HPDE6-E6E7 (cell line): ENCODE measurements at regions not wholly inside any gene's neighbourhood (a gene's known extent, or its start where the extent isn't known, plus 50 kb on each side); places are given as distances from the start of the nearest gene placed in this dataset.

Source experiments
- DNase-seq: peaks from one replicate; pipeline ENCODE4 v3.0.0; 2011; ENCODE audit warnings: missing footprints; ENCODE audit errors: extremely low spot score

GRCh38 chr22:48154169-48154942 is 1391.9 kb downstream of the TBC1D22A start:
- no peak for DNase-seq

GRCh38 chr22:48153726-48154125 is 1391.3 kb downstream of the TBC1D22A start:
- no peak for DNase-seq

GRCh38 chr22:48152916-48153315 is 1390.5 kb downstream of the TBC1D22A start:
- no peak for DNase-seq

- DNase-seq = no peak
Measured at GRCh38 chr22:48152164-48152775, 1389.8 kb downstream of the TBC1D22A start.

GRCh38 chr22:48151641-48152040 is 1389.2 kb downstream of the TBC1D22A start:
- DNase-seq = no peak

- no peak for DNase-seq
Measured at GRCh38 chr22:48147831-48148230, 1385.4 kb downstream of the TBC1D22A start.

GRCh38 chr22:48147404-48147803 is 1385.0 kb downstream of the TBC1D22A start:
- DNase-seq = no peak

- no peak for DNase-seq
Measured at GRCh38 chr22:48146426-48146825, 1384.0 kb downstream of the TBC1D22A start.

GRCh38 chr22:48145738-48146137 is 1383.3 kb downstream of the TBC1D22A start:
- DNase-seq = no peak

GRCh38 chr22:48144318-48144717 is 1381.9 kb downstream of the TBC1D22A start:
- DNase-seq = no peak

GRCh38 chr22:48143856-48144255 is 1381.4 kb downstream of the TBC1D22A start:
- no peak for DNase-seq

GRCh38 chr22:48142388-48142787 is 1379.9 kb downstream of the TBC1D22A start:
- no peak for DNase-seq

GRCh38 chr22:48141301-48141700 is 1378.9 kb downstream of the TBC1D22A start:
- DNase-seq = no peak

GRCh38 chr22:48140261-48140813 is 1377.9 kb downstream of the TBC1D22A start:
- no peak for DNase-seq

- DNase-seq = no peak
Measured at GRCh38 chr22:48139776-48140175, 1377.3 kb downstream of the TBC1D22A start.

- no peak for DNase-seq
Measured at GRCh38 chr22:48138855-48139254, 1376.4 kb downstream of the TBC1D22A start.

- DNase-seq = no peak
Measured at GRCh38 chr22:48138427-48138826, 1376.0 kb downstream of the TBC1D22A start.

GRCh38 chr22:48137640-48138039 is 1375.2 kb downstream of the TBC1D22A start:
- DNase-seq = no peak

GRCh38 chr22:48135592-48135991 is 1373.1 kb downstream of the TBC1D22A start:
- DNase-seq = no peak

GRCh38 chr22:48125416-48125815 is 1363.0 kb downstream of the TBC1D22A start:
- DNase-seq = no peak

GRCh38 chr22:48121984-48122383 is 1359.5 kb downstream of the TBC1D22A start:
- DNase-seq = no peak

GRCh38 chr22:48118654-48119053 is 1356.2 kb downstream of the TBC1D22A start:
- DNase-seq = no peak

- DNase-seq = no peak
Measured at GRCh38 chr22:48116871-48117270, 1354.4 kb downstream of the TBC1D22A start.
